Vagina (tissue), 2 donors: ENCODE measurements at regions not wholly inside any gene's neighbourhood (a gene's known extent, or its start where the extent isn't known, plus 50 kb on each side); places are given as distances from the start of the nearest gene placed in this dataset.

ENCODE experiments used
- DNase-seq, 2 donors: peaks; one replicate each; pipeline ENCODE4 v3.0.0-alpha.2; 2017; ENCODE audit errors: extremely low spot score in 2 of 2
- H3K27ac ChIP-seq: fragments of 200-600 bp; sonication (generic); one replicate; pipeline ENCODE4 v1.5.1; 2019
- H3K27me3 ChIP-seq: fragments of 200-600 bp; sonication (generic); one replicate; pipeline ENCODE4 v1.5.1; 2019
- H3K36me3 ChIP-seq, 2 donors: fragments of 200-600 bp; sonication (generic); one replicate each; pipeline ENCODE4 v1.5.1; 2017 to 2019
- H3K4me1 ChIP-seq: fragments of 200-600 bp; sonication (generic); one replicate; pipeline ENCODE4 v1.5.1; 2019
- H3K4me3 ChIP-seq, 2 donors: fragments of 200-600 bp; sonication (generic); 1 replicate in 1 of 2; 2 replicates in 1 of 2; pipeline ENCODE4 v1.5.1; 2016 to 2019
- H3K9me3 ChIP-seq: fragments of 200-600 bp; sonication (generic); one replicate; pipeline ENCODE4 v1.5.1; 2019
- POLR2A ChIP-seq, 2 donors: fragments of 450-650 bp; IDR thresholded peaks; one replicate each; pipeline ENCODE4 v1.6.1; 2017; ENCODE audit warnings: antibody characterized with exemption in 2 of 2, mild to moderate bottlenecking in 2 of 2, moderate library complexity in 2 of 2
- POLR2AphosphoS5 ChIP-seq, 2 donors: sonication (generic); formaldehyde crosslinking; IDR thresholded peaks; one replicate each; pipeline ENCODE4 v1.9.0; 2017; ENCODE audit warnings: antibody characterized with exemption in 2 of 2, mild to moderate bottlenecking in 2 of 2, low read depth in 1 of 2; ENCODE audit not compliant: insufficient read depth in 1 of 2
- intact Hi-C: fragments of 100-400 bp; cut with DNase I; formaldehyde crosslinking; loops from one replicate; pipeline ENCODE4 v1.15.1; 2023
- TF ChIP-seq, protein P1 (sequence below), 3 experiments: fragments of 450-650 bp in 2 of 3; fragments of 200-600 bp in 1 of 3; sonication (generic) in 1 of 3; IDR thresholded peaks; one replicate each; pipeline ENCODE4 v1.5.1; 2017 to 2019; ENCODE audit warnings: antibody characterized with exemption in 3 of 3, mild to moderate bottlenecking in 2 of 3, moderate library complexity in 2 of 3

- TF ChIP-seq POLR2AphosphoS5 (IDR thresholded peaks at IDR 0.05; ENCODE audit: insufficient read depth in 1 of 2, low read depth in 1 of 2) (no peak), POLR2A (IDR thresholded peaks at IDR 0.05) (no peak)
- TF ChIP-seq, protein P1, sequence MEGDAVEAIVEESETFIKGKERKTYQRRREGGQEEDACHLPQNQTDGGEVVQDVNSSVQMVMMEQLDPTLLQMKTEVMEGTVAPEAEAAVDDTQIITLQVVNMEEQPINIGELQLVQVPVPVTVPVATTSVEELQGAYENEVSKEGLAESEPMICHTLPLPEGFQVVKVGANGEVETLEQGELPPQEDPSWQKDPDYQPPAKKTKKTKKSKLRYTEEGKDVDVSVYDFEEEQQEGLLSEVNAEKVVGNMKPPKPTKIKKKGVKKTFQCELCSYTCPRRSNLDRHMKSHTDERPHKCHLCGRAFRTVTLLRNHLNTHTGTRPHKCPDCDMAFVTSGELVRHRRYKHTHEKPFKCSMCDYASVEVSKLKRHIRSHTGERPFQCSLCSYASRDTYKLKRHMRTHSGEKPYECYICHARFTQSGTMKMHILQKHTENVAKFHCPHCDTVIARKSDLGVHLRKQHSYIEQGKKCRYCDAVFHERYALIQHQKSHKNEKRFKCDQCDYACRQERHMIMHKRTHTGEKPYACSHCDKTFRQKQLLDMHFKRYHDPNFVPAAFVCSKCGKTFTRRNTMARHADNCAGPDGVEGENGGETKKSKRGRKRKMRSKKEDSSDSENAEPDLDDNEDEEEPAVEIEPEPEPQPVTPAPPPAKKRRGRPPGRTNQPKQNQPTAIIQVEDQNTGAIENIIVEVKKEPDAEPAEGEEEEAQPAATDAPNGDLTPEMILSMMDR (IDR thresholded peaks at IDR 0.05): no peak
- no peaks in the 10 kb centered on the region for H3K27me3 ChIP-seq
- H3K9me3 ChIP-seq: no peaks in the 10 kb centered on the region
- intact Hi-C loops: no loop called here
- H3K36me3 ChIP-seq: no peaks in the 10 kb centered on the region
- no peaks in the 10 kb centered on the region for H3K4me1 ChIP-seq
- H3K27ac ChIP-seq: no peak overlapping the region
- no peak for DNase-seq
- H3K4me3 ChIP-seq: no peak overlapping the region
Observed at GRCh38 chr22:49553076-49553475, 274.6 kb downstream of the BRD1 start.

DNA sequence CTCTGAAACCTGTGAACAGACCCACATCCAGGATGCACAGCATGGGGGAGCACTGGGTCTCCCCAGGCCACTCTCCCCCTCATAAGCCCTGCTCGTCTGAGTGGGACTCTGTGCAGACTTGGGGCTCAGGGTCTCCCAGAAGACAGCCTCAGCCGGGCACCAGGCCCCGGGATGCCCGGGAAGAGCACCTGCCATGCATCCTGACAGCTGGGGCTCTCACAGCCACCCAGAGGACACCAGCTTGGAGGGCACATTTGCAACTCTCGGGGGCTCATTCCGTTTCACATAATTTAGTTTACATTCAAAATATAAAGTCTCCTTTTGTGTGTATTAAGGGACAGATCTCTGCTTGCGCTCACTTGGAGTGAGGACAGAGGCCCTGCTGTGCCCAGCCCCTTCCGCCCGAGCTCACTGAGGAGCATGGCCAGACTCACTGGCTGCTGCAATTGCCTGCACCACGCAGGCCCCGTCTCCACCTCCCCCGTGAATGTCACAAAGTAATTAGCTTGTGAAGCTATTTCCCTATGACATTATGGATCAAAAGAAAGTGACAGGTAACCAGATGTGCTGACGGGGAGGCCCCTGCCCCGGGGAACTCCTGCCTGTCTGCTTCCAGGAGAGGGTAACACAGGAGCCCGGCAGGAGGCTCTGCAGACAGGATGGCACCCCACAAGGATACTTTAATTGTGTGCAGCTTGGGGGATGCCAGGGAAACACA lies 275.6 kb downstream of the BRD1 start:
- Histone ChIP-seq H3K4me1 (no peaks in the 10 kb centered on the region), H3K4me3 (no peak overlapping the region), H3K27ac (no peak overlapping the region), H3K36me3 (no peaks in the 10 kb centered on the region), H3K27me3 (no peaks in the 10 kb centered on the region), H3K9me3 (no peaks in the 10 kb centered on the region)
- intact Hi-C loops: no loop called here
- DNase-seq: no peak
- TF ChIP-seq POLR2A (IDR thresholded peaks at IDR 0.05) (no peak), POLR2AphosphoS5 (IDR thresholded peaks at IDR 0.05; ENCODE audit: insufficient read depth in 1 of 2, low read depth in 1 of 2) (no peak)
- TF ChIP-seq, protein P1 (IDR thresholded peaks at IDR 0.05): no peak

DNA sequence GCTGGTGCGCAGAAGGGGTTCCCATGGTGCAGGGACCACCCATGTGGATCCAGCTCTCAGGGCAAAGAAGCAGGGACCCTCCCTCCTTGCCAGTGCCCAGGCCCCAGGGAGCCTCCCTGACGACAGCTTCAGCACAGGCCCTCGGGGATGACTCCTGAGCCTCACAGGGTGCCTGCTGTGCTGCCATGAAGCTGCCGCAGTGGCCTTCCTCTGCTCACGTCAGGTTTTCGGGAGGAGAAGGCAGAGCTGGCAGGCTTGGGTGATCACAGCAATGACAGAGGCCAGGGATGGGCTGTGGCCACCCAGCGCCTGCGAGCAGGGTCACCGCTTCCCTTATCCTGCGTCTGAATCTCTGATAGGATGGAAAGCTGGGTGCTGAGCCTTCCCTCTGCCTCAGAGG lies 276.2 kb downstream of the BRD1 start:
- H3K4me3 ChIP-seq: no peak overlapping the region
- TF ChIP-seq POLR2A (IDR thresholded peaks at IDR 0.05) (no peak), POLR2AphosphoS5 (IDR thresholded peaks at IDR 0.05; ENCODE audit: insufficient read depth in 1 of 2, low read depth in 1 of 2) (no peak)
- TF ChIP-seq, protein P1 (IDR thresholded peaks at IDR 0.05): no peak
- no peaks in the 10 kb centered on the region for H3K4me1 ChIP-seq
- H3K9me3 ChIP-seq: no peaks in the 10 kb centered on the region
- no peaks in the 10 kb centered on the region for H3K36me3 ChIP-seq
- H3K27ac ChIP-seq: no peak overlapping the region
- H3K27me3 ChIP-seq: no peaks in the 10 kb centered on the region
- no peak for DNase-seq
- intact Hi-C loops: no loop called here

- H3K4me3 ChIP-seq: no peak overlapping the region
- DNase-seq: no peak
- no peaks in the 10 kb centered on the region for H3K9me3 ChIP-seq
- no peaks in the 10 kb centered on the region for H3K4me1 ChIP-seq
- TF ChIP-seq, protein P1 (IDR thresholded peaks at IDR 0.05): no peak
- intact Hi-C loops: no loop called here
- no peaks in the 10 kb centered on the region for H3K36me3 ChIP-seq
- H3K27ac ChIP-seq: no peak overlapping the region
- no peaks in the 10 kb centered on the region for H3K27me3 ChIP-seq
Observed at GRCh38 chr22:49550766-49551362, 276.8 kb downstream of the BRD1 start.

- Histone ChIP-seq H3K9me3 (no peaks in the 10 kb centered on the region), H3K27ac (no peak overlapping the region), H3K36me3 (no peaks in the 10 kb centered on the region), H3K4me3 (no peak overlapping the region), H3K27me3 (no peaks in the 10 kb centered on the region), H3K4me1 (no peaks in the 10 kb centered on the region)
- TF ChIP-seq, protein P1 (IDR thresholded peaks at IDR 0.05): no peak
- no peak for TF ChIP-seq POLR2A (IDR thresholded peaks at IDR 0.05)
- no peak for TF ChIP-seq POLR2AphosphoS5 (IDR thresholded peaks at IDR 0.05; ENCODE audit: insufficient read depth in 1 of 2, low read depth in 1 of 2)
- no peak for DNase-seq
- intact Hi-C loops: no loop called here
Observed at GRCh38 chr22:49550141-49550430, 277.6 kb downstream of the BRD1 start.
